ENCODE measurements at regions not wholly inside any gene's neighbourhood (a gene's known extent, or its start where the extent isn't known, plus 50 kb on each side); places are given as distances from the start of the nearest gene placed in this dataset.

DNA sequence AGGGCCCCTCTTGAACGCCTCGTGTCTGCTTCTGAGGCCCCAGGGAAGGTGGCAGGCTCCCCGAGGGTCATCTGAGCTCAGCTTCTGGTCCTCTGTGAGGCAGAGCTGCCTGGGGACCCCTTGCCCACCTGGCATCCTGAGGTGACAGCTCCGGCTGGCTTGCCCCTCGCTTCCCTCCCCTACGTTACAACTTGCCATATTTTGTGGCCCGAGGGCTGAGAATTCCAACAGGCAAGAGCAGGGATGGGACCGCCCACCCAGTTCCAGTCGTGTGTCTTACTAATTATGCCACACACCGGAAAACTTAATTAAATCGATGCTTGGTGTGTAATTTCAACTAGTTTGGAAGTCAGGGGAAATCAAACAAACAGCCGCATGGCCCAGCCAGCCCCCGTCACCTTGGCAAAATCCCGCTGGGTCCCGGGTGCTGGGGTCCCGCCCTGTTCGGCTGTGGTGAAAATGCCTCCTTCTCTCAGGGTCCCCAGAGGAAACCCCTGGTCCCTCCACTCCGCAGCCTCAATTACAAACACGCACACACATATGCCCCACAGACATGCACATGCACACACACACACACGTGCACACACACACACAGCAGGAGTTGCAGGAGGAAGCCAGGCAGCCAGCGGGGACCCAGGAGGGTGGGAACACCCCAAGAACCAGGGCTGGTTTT lies 221.0 kb upstream of the IER5L start:
- ChIA-PET CTCF (no interaction called here), POLR2A (no interaction called here)
- no peak for DNase-seq
- TF ChIP-seq CTCF (IDR thresholded peaks at IDR 0.05) = no peak
- intact Hi-C loops (cut with DNase I, micrococcal nuclease) = no loop called here
- H3K4me3 ChIP-seq (ENCODE audit: low read length) = no peak overlapping the region
- H3K27me3 Mint-ChIP-seq = no peaks in the 10 kb centered on the region
- peaks cover 4% of the 10 kb centered on the region for H3K4me1 ChIP-seq (ENCODE audit: insufficient read depth, low read length)
- no peak for ATAC-seq (ENCODE audit: poor library complexity)
- no peak overlapping the region for H3K4me3 Mint-ChIP-seq
- H3K27me3 ChIP-seq (ENCODE audit: control insufficient read depth in 1 of 2, insufficient read depth in 2 of 2, low read length in 2 of 2) = no peaks in the 10 kb centered on the region
- H3K9me3 Mint-ChIP-seq = no peaks in the 10 kb centered on the region
- no peak overlapping the region for H3K27ac ChIP-seq (ENCODE audit: low read depth in 1 of 2, low read length in 2 of 2)
- H3K27ac Mint-ChIP-seq = no peak overlapping the region
- no peaks in the 10 kb centered on the region for H3K36me3 Mint-ChIP-seq (ENCODE audit: low read depth)
- H3K9me3 ChIP-seq (ENCODE audit: control insufficient read depth in 1 of 2, insufficient read depth in 1 of 2, low read length in 2 of 2) = peaks cover 0 to 4% of the 10 kb centered on the region in 2 experiments
- H3K4me1 Mint-ChIP-seq (ENCODE audit: low read depth) = peaks cover 4% of the 10 kb centered on the region
- H3K36me3 ChIP-seq (ENCODE audit: insufficient read depth, low read length) = no peaks in the 10 kb centered on the region

- no peaks in the 10 kb centered on the region for H3K36me3 Mint-ChIP-seq (ENCODE audit: low read depth)
- no peak overlapping the region for H3K27ac Mint-ChIP-seq
- intact Hi-C loops (cut with DNase I, micrococcal nuclease) = no loop called here
- H3K27me3 Mint-ChIP-seq = no peaks in the 10 kb centered on the region
- ChIA-PET POLR2A (no interaction called here), CTCF (no interaction called here)
- ATAC-seq (ENCODE audit: poor library complexity) = no peak
- Histone ChIP-seq H3K4me1 (ENCODE audit: insufficient read depth, low read length) (peaks cover 4% of the 10 kb centered on the region), H3K27ac (ENCODE audit: low read depth in 1 of 2, low read length in 2 of 2) (no peak overlapping the region), H3K36me3 (ENCODE audit: insufficient read depth, low read length) (no peaks in the 10 kb centered on the region), H3K4me3 (ENCODE audit: low read length) (no peak overlapping the region), H3K9me3 (ENCODE audit: control insufficient read depth in 1 of 2, insufficient read depth in 1 of 2, low read length in 2 of 2) (peaks cover 0 to 4% of the 10 kb centered on the region in 2 experiments), H3K27me3 (ENCODE audit: control insufficient read depth in 1 of 2, insufficient read depth in 2 of 2, low read length in 2 of 2) (no peaks in the 10 kb centered on the region)
- H3K9me3 Mint-ChIP-seq = no peaks in the 10 kb centered on the region
- H3K4me3 Mint-ChIP-seq = no peak overlapping the region
- peaks cover 4% of the 10 kb centered on the region for H3K4me1 Mint-ChIP-seq (ENCODE audit: low read depth)
- no peak for DNase-seq
- no peak for TF ChIP-seq CTCF (IDR thresholded peaks at IDR 0.05)
Measured at GRCh38 chr9:129398101-129398960, 220.3 kb upstream of the IER5L start.

DNA sequence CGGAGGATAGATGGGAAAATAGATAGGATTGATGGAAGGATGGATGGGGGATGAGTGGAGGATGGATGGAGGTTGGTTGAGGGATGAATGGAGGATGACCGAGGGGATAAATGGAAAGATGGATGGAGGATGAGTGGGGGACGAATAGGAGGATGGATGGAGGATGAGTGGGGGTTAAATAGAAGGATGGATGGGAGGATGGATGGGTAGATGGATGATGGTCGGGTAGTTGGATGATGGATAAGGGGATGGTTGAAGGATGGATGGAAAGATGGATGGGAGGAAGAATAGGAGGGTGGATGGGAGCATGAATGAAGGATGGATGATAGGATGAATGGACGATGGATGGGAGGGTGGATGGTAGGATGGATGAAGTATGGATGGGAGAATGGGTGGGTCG lies 219.3 kb upstream of the IER5L start:
- no peak overlapping the region for H3K4me3 Mint-ChIP-seq
- peaks cover 0 to 4% of the 10 kb centered on the region in 2 experiments for H3K9me3 ChIP-seq (ENCODE audit: control insufficient read depth in 1 of 2, insufficient read depth in 1 of 2, low read length in 2 of 2)
- TF ChIP-seq CTCF (IDR thresholded peaks at IDR 0.05) = no peak
- no peak for ATAC-seq (ENCODE audit: poor library complexity)
- no peaks in the 10 kb centered on the region for H3K27me3 ChIP-seq (ENCODE audit: control insufficient read depth in 1 of 2, insufficient read depth in 2 of 2, low read length in 2 of 2)
- CTCF ChIA-PET = no interaction called here
- H3K4me1 Mint-ChIP-seq (ENCODE audit: low read depth) = no peaks in the 10 kb centered on the region
- no peaks in the 10 kb centered on the region for H3K9me3 Mint-ChIP-seq
- H3K27ac Mint-ChIP-seq = no peak overlapping the region
- H3K36me3 ChIP-seq (ENCODE audit: insufficient read depth, low read length) = no peaks in the 10 kb centered on the region
- H3K4me3 ChIP-seq (ENCODE audit: low read length) = no peak overlapping the region
- POLR2A ChIA-PET = no interaction called here
- peaks cover 3% of the 10 kb centered on the region for H3K4me1 ChIP-seq (ENCODE audit: insufficient read depth, low read length)
- no peaks in the 10 kb centered on the region for H3K36me3 Mint-ChIP-seq (ENCODE audit: low read depth)
- no peak for DNase-seq
- intact Hi-C loops (cut with DNase I, micrococcal nuclease) = no loop called here
- no peaks in the 10 kb centered on the region for H3K27me3 Mint-ChIP-seq
- no peak overlapping the region for H3K27ac ChIP-seq (ENCODE audit: low read depth in 1 of 2, low read length in 2 of 2)

Data from CD4-positive, alpha-beta T cell (primary cell).